Chondrocyte (in vitro differentiated cells): ENCODE measurements at regions not wholly inside any gene's neighbourhood (a gene's known extent, or its start where the extent isn't known, plus 50 kb on each side); places are given as distances from the start of the nearest gene placed in this dataset. TPM values are rescaled to one million over a fixed set of nuclear protein-coding genes. Genes with fewer than 3 reads are reported as not detected.

ENCODE experiments used
- DNase-seq: peaks from one replicate; pipeline ENCODE4 v3.0.0; 2021; ENCODE audit warnings: mixed read lengths, low spot score
- H3K27ac Mint-ChIP-seq: one replicate; pipeline ENCODE4 v1.8.0; 2021; ENCODE audit warnings: mild to moderate bottlenecking, moderate library complexity, mixed read lengths; ENCODE audit not compliant: unreplicated experiment
- H3K27me3 Mint-ChIP-seq: 2 replicates; pipeline ENCODE4 v1.8.0; 2021; ENCODE audit warnings: low read depth, mixed read lengths
- H3K36me3 Mint-ChIP-seq: 2 replicates; pipeline ENCODE4 v1.8.0; 2021; ENCODE audit warnings: low read depth, mixed read lengths
- H3K4me1 Mint-ChIP-seq: 2 replicates; pipeline ENCODE4 v1.8.0; 2021; ENCODE audit warnings: low read depth, mild to moderate bottlenecking, mixed read lengths
- H3K4me3 Mint-ChIP-seq: one replicate; pipeline ENCODE4 v1.8.0; 2021; ENCODE audit warnings: mild to moderate bottlenecking, moderate library complexity, mixed read lengths; ENCODE audit not compliant: unreplicated experiment
- H3K9me3 Mint-ChIP-seq: 2 replicates; pipeline ENCODE4 v1.8.0; 2021; ENCODE audit warnings: low read depth, mixed read lengths
- microRNA-seq: library from miRNA; unstranded; fragments of <30 nt; microRNA quantifications from one replicate; pipeline ENCODE4 v1.2.0, GENCODE V29; 2020; ENCODE audit warnings: borderline number of aligned reads
- TF ChIP-seq, protein P1 (sequence below): fragments of 200-600 bp; sonication (generic); IDR thresholded peaks from 2 replicates; pipeline ENCODE4 v1.5.0; 2021; ENCODE audit warnings: antibody characterized with exemption, mild to moderate bottlenecking, moderate library complexity

GRCh38 chr2:177154809-177155208, 57.8 kb upstream of the HNRNPA3 start:
- H3K36me3 Mint-ChIP-seq: no peaks in the 10 kb centered on the region
- H3K4me1 Mint-ChIP-seq: no peaks in the 10 kb centered on the region
- no peaks in the 10 kb centered on the region for H3K9me3 Mint-ChIP-seq
- peaks cover 25% of the 10 kb centered on the region for H3K27me3 Mint-ChIP-seq
- H3K4me3 Mint-ChIP-seq: no peak overlapping the region
- DNase-seq: no peak
- TF ChIP-seq, protein P1, sequence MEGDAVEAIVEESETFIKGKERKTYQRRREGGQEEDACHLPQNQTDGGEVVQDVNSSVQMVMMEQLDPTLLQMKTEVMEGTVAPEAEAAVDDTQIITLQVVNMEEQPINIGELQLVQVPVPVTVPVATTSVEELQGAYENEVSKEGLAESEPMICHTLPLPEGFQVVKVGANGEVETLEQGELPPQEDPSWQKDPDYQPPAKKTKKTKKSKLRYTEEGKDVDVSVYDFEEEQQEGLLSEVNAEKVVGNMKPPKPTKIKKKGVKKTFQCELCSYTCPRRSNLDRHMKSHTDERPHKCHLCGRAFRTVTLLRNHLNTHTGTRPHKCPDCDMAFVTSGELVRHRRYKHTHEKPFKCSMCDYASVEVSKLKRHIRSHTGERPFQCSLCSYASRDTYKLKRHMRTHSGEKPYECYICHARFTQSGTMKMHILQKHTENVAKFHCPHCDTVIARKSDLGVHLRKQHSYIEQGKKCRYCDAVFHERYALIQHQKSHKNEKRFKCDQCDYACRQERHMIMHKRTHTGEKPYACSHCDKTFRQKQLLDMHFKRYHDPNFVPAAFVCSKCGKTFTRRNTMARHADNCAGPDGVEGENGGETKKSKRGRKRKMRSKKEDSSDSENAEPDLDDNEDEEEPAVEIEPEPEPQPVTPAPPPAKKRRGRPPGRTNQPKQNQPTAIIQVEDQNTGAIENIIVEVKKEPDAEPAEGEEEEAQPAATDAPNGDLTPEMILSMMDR: no peak
- no peak overlapping the region for H3K27ac Mint-ChIP-seq

GRCh38 chr2:177155631-177156030, 57.0 kb upstream of the HNRNPA3 start:
- Mint-ChIP-seq H3K27ac (no peak overlapping the region), H3K9me3 (no peaks in the 10 kb centered on the region), H3K36me3 (no peaks in the 10 kb centered on the region), H3K4me1 (no peaks in the 10 kb centered on the region), H3K4me3 (no peak overlapping the region), H3K27me3 (peaks cover 21% of the 10 kb centered on the region)
- DNase-seq: no peak
- TF ChIP-seq, protein P1: no peak

DNA sequence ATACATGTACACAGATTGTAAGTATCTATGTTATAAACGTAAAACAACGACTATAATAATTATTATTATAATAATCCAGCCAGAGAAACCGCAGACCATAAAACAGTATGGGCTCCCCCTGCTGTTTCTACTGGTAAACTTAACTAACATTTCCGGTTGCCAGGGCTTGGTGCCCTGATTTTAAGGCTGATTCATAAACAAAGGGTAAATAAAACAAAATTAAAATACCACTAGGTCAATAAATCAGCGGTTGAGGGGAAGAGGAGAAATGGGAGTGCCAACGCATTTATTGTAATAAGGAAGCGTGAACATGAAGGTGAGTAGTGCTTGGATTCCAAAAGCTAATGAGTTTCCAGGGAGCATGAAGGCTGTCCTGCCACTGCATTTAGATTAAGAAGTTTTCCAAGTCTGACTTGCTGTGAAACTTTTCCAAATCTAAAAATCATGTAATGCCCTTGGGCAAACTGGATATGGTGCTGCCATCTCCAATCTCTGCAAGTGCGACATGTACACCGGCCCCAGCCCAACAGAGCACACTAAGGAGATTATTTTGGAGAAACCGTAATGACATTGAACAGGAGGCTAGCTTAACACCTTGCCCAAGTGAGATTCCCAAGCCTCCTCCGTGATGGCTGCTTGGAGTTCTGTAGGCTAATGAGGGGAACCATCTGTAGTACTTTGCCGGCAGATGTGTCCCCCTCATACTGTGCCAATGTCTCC, 50.7 kb upstream of the HNRNPA3 start:
- DNase-seq: no peak
- Mint-ChIP-seq H3K27ac (no peak overlapping the region), H3K36me3 (no peaks in the 10 kb centered on the region)

More for the DNA sequence above, 50.7 kb upstream of the HNRNPA3 start:
- Mint-ChIP-seq H3K4me3 (no peak overlapping the region), H3K9me3 (no peaks in the 10 kb centered on the region), H3K4me1 (peaks cover 13% of the 10 kb centered on the region), H3K27me3 (no peaks in the 10 kb centered on the region)
- TF ChIP-seq, protein P1: peak; percentile 85

Small RNA genes in the stretch of these regions (microRNA-seq; reads per million reads assigned to microRNA genes)
- gene MIR1246: not detected
